Neural cell (in vitro differentiated cells): ENCODE measurements at regions not wholly inside any gene's neighbourhood (a gene's known extent, or its start where the extent isn't known, plus 50 kb on each side); places are given as distances from the start of the nearest gene placed in this dataset.

Experiments used
- EP300 ChIP-seq: fragments of 450-650 bp; conservative IDR thresholded peaks from 2 replicates; pipeline ENCODE4 v1.6.1; 2014; ENCODE audit warnings: antibody characterized with exemption, mild to moderate bottlenecking, moderate library complexity; ENCODE audit not compliant: poor library complexity, severe bottlenecking
- EZH2 ChIP-seq: fragments of 200-600, 300-800 bp; shearing (Covaris generic), sonication (generic); IDR thresholded peaks from 2 replicates; pipeline ENCODE4 v1.6.1; 2014; ENCODE audit warnings: antibody characterized with exemption, low read length, borderline replicate concordance, mild to moderate bottlenecking; ENCODE audit not compliant: insufficient read depth, poor library complexity, severe bottlenecking
- RAD21 ChIP-seq: fragments of 450-650 bp; conservative IDR thresholded peaks from 2 replicates; pipeline ENCODE4 v1.6.1; 2014; ENCODE audit warnings: antibody characterized with exemption, mild to moderate bottlenecking, moderate library complexity
- SMC3 ChIP-seq: fragments of 450-650 bp; conservative IDR thresholded peaks from 2 replicates; pipeline ENCODE4 v1.6.1; 2014; ENCODE audit warnings: antibody characterized with exemption, mild to moderate bottlenecking, moderate library complexity; ENCODE audit not compliant: poor library complexity
- TAF1 ChIP-seq: IDR thresholded peaks from 2 replicates; pipeline ENCODE4 v1.6.1; 2012; ENCODE audit warnings: low read depth
- TF ChIP-seq, protein P1 (sequence below): fragments of 450-650 bp; IDR thresholded peaks from 2 replicates; pipeline ENCODE4 v1.5.1; 2014; ENCODE audit warnings: antibody characterized with exemption, mild to moderate bottlenecking, moderate library complexity; ENCODE audit not compliant: poor library complexity, severe bottlenecking

DNA sequence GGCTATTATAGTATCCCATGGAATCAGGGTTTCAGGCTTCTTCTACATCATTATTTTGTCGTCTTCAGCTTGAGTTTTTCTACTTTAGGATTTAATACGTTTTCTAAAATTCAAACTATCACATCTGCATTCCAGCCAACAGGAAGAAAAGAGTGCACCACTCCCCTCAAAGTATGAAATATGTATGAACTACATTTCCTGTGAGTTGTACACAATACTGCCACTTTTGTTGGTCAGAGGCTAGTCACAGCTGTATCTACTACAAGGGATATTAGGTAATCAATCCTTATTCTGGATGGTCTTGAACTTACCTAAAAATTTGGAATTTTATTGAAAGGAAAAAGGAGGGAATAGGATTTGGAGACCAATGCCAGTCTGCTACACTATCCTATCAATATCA, 235.6 kb upstream of the TBX18 start:
- TF ChIP-seq SMC3 (no peak), TAF1 (no peak), RAD21 (no peak), EZH2 (no peak), EP300 (no peak)
- TF ChIP-seq, protein P1, sequence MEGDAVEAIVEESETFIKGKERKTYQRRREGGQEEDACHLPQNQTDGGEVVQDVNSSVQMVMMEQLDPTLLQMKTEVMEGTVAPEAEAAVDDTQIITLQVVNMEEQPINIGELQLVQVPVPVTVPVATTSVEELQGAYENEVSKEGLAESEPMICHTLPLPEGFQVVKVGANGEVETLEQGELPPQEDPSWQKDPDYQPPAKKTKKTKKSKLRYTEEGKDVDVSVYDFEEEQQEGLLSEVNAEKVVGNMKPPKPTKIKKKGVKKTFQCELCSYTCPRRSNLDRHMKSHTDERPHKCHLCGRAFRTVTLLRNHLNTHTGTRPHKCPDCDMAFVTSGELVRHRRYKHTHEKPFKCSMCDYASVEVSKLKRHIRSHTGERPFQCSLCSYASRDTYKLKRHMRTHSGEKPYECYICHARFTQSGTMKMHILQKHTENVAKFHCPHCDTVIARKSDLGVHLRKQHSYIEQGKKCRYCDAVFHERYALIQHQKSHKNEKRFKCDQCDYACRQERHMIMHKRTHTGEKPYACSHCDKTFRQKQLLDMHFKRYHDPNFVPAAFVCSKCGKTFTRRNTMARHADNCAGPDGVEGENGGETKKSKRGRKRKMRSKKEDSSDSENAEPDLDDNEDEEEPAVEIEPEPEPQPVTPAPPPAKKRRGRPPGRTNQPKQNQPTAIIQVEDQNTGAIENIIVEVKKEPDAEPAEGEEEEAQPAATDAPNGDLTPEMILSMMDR: no peak
